ENCODE measurements at regions not wholly inside any gene's neighbourhood (a gene's known extent, or its start where the extent isn't known, plus 50 kb on each side); places are given as distances from the start of the nearest gene placed in this dataset.

- no peak for DNase-seq
Measured at GRCh38 chr1:184141361-184141880, 89.9 kb downstream of the TSEN15 start.

DNA sequence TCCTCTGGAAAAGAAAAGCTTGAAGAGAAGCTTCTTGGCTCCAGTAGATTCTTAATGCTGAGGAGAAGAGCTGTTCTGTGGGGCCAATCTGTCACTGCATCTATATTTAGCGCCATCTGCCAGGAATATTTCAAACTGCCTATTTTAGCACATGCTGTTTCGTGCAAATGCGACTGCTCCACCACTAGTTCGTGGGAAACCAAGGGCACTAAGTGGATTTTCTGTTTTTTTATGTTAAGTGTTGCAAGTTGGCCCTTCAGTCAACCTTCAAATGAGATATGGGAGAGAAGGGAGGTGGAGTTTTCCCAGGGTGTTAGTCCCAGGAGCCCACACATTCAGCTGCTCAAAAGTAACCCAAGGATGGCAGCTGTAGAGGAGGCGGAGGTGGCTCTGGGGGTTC lies 91.9 kb downstream of the TSEN15 start:
- no peak for DNase-seq

GRCh38 chr1:184145083-184145482 lies 93.6 kb downstream of the TSEN15 start:
- DNase-seq: no peak

- DNase-seq: no peak
Measured at GRCh38 chr1:184146202-184146601, 94.7 kb downstream of the TSEN15 start.

GRCh38 chr1:184150776-184151531 lies 99.4 kb downstream of the TSEN15 start:
- no peak for DNase-seq

DNA sequence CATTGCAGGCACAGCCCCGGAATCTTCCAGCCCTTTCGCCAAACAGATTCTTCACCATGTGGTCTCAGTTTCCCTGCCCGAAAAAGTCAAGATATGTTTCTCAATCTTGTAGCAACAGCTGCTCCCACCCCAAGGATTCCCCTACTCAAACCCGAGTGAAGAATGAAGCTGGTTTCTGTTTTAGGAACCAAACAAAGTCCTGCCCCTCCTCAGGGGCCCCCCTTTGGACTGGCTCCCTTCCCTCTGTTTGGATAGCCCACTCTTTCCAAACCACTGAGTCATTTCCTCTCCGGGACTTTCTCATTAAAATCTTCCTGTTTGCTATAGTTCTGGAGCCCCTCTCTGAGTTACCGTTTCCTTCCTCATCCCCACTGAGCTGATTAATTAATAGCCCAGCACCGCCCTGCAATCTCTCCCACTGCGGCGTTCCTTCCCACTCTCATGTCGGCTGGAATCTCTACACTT lies 100.9 kb downstream of the TSEN15 start:
- DNase-seq: no peak

GRCh38 chr1:184152974-184153373 lies 101.4 kb downstream of the TSEN15 start:
- no peak for DNase-seq

GRCh38 chr1:184153731-184154130 lies 102.2 kb downstream of the TSEN15 start:
- DNase-seq: no peak

- DNase-seq: no peak
Measured at GRCh38 chr1:184156521-184157393, 105.2 kb downstream of the TSEN15 start.

- DNase-seq: no peak
Measured at GRCh38 chr1:184157394-184157742, 105.8 kb downstream of the TSEN15 start.

DNA sequence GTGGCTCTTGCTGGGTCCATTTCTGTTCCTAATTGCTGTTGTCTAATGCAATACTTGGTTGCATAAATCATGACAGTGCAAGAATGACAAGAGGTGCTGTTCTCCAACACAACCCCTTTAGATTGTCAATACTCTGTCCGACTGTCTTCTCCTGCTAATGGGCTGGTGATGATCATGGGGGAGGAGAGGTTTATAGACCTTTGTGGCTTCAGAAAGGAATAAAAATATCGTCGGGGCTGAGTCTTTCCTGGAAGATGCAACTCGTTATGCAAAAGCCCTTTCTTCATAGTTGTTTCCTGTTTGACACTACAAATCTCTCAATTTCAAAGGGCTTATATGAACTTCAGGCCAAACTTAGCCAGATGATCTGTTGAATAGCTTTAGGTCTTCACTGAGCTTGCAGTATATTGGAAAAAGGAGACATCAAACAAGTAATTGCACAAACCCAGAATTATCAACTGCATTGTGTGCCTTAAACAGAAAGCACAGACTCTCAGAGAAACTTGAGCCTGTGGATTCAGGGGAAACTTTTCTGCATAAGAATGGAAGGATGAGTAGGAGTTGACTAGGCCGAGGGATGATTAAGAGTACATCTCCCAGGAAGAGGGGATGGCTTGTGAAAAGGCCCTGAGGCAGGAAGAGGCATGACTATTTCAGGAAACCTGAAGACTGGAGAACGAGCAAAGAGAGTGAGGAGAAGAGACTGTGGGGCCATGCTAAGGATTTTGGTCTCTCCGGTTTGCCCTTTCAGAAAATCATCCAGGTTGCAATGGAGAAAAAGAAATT lies 107.6 kb downstream of the TSEN15 start:
- DNase-seq: no peak

DNA sequence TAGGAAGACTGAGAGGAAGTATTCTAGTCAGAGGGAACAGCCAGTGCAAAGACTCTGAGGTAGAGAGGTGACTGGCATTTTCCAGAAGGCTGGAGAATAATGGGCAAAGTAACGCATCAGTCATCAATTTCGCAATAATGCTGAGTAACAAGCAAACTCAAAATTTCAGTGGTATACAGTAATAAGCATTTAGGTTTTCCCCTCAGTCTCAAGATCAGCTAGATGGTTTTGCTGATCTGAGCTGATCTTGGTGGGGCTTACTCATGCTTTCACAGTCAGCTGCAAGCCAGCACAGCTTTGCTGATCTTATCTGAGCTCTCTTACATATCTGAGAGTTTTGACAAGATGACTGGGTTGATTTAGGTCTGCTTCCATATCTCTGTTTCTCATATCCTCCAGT lies 108.7 kb downstream of the TSEN15 start:
- DNase-seq: no peak

- DNase-seq: no peak
Measured at GRCh38 chr1:184161071-184161698, 109.7 kb downstream of the TSEN15 start.

DNA sequence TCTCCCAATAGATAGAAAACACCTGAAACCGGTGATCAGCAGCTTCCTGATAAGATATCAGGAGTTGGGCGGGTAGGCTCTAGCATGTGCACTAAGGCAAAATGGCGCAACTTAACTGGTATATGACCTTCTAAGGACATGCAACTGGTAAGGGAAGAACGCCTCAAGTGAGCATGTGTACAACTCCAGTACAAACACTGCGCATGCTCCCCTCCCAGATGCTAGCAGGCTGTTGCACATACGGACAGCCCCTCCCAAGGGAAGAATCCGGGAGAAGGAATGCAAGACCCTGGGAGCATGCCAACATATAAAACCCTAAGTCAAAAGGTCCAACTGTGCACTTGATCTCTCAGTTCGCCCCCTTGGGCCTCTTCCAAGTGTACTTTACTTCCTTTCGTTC lies 110.8 kb downstream of the TSEN15 start:
- no peak for DNase-seq

GRCh38 chr1:184163674-184164465 lies 112.3 kb downstream of the TSEN15 start:
- no peak for DNase-seq

DNA sequence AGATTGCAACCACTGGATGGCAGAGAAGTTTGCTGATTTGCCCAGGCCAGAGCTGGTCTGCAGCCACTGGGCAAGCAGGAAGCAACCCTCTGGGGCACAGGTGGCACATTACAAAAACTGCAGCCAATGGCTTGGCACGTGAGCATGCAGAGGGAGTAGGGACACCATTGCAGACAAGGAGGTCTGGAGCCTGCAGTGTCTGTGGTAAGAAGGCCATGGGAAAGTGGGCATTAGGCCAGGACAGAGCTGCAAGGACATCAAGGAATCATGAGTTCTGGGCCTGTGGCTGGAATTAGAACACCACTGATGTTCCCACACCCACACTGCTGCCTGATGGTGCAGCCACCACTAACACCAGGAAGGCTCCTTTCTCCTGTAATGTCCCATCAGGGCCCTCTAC lies 113.0 kb downstream of the TSEN15 start:
- DNase-seq: no peak

DNA sequence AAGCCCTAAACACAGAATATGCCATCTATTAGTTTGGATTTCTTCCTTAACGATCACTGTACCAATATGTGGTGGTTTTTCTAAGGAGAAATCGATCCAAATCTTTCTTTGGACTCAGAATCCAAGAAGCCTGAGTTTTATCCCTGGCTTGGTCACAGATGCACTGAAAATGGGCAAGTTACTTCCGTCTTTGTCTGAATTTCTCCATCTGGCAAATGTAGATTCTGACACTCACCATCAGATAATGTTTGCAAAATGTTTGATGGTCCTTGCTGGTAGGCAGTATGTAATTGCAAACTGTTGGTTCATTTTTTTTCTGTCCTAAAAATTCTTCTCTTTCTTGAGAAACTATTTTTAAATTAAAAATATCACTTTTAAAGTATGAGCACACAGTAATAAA lies 115.0 kb downstream of the TSEN15 start:
- no peak for DNase-seq

DNA sequence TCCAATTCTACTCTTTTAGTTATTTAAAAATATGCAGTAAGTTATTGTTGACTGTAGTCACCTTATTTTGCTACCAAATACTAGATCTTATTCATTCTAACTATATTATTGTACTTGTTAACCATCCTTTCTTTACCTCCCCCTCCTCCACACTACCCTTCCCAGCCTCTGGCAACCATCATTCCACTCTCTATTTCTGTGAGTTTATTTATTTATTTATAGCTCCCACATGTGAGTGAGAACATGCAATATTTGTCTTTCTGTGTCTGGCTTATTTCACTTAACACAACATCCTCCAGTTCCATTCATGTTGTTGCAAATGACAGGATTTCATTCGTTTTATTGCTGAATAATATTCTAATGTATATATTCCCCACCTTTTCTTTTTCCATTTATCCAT lies 115.8 kb downstream of the TSEN15 start:
- DNase-seq: no peak

DNA sequence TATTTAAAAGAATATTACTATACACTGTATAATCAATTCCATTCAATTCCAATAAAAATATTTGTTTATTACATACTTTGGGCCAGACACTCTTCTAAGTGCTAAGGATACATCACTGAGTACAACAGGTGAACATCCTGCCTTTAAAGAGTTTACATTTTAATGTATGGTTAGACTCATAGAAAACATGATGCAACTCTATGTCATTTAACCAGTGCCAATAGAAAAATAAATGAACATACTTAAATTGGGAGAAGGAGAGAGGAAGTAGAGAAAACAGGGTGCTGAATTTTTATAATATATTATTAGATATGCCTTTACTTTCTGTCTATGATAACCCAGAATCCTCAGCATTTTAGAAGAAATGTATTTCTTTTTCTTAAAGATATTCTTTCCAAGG lies 119.2 kb downstream of the TSEN15 start:
- DNase-seq: no peak

- DNase-seq: peak; percentile 39
Measured at GRCh38 chr1:184176058-184176457, 124.5 kb downstream of the TSEN15 start.

DNA sequence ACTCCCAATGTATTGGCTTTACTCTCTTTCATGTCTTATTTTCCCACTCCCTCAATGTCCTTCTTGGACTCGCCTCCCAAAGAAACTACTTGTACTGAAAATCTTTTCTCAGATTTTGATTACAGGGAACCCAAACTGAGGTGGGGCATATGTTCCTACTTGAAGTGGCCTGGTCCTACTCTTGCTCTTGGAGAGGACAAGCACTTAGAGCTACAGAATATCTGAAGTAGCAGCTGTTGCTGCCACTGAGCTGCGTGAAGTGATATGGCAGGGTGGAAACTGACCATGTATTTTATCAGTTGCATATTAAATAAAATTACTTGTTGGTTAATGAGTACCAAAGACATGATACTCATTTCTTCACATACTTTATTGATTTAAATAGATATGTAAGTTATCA lies 129.5 kb downstream of the TSEN15 start:
- DNase-seq: no peak

- no peak for DNase-seq
Measured at GRCh38 chr1:184183919-184184318, 132.4 kb downstream of the TSEN15 start.

All from NCI-H510A (cell line).